HepG2 (cell line): ENCODE measurements at regions not wholly inside any gene's neighbourhood (a gene's known extent, or its start where the extent isn't known, plus 50 kb on each side); places are given as distances from the start of the nearest gene placed in this dataset.

Experiments
- ATAC-seq: fragments of 200-7000 bp; cut with Tn5 transposase; 3 replicates; pipeline ENCODE4 v1.9.1; 2020; ENCODE audit warnings: mild to moderate bottlenecking, moderate library complexity
- BruUV-seq: library from RNA; stranded (reverse); fragments of 400-500 nt; replicated peaks from 2 replicates; lab custom pipeline; 2021; lab: Mats Ljungman, UMichigan
- CTCF ChIA-PET: fragments of 300-600 bp; formaldehyde crosslinking; extraction: SDS; loops from one replicate; lab custom pipeline; 2021; ENCODE audit warnings: low total read pairs, inconsistent platforms, low intra/inter-chr PET ratio; lab: Yijun Ruan, JAX
- POLR2A ChIA-PET: fragments of 350-600 bp; sonication (Branson Sonifier 250); formaldehyde crosslinking; loops from one replicate; lab custom pipeline; 2020; ENCODE audit warnings: antibody characterized with exemption, inconsistent platforms; lab: Yijun Ruan, JAX
- DNase-seq: peaks from one replicate; pipeline ENCODE4 v3.0.0-alpha.2; 2015; ENCODE audit warnings: low spot score
- FAIRE-seq: peaks from 3 replicates; lab custom pipeline; 2011; peaks lifted over from hg19 to GRCh38; lab: Jason Lieb, UNC
- H2AFZ ChIP-seq: one replicate; pipeline ENCODE4 v1.6.1; 2011; ENCODE audit warnings: low read length, inconsistent platforms
- H3K27ac ChIP-seq: fragments of 300-600 bp; 3 replicates; pipeline ENCODE4 v1.8.0; 2011; ENCODE audit warnings: mixed run types, mild to moderate bottlenecking, mixed read lengths, low read length, inconsistent platforms; ENCODE audit not compliant: insufficient read depth; ENCODE audit errors: extremely low read length
- H3K27me3 ChIP-seq, 2 experiments: fragments of 200-600 bp in 1 of 2; 2 replicates in 1 of 2; 3 replicates in 1 of 2; pipeline versions ENCODE4 v1.6.0 to v1.8.0; 2011; ENCODE audit warnings: low read length in 2 of 2, mild to moderate bottlenecking in 2 of 2, moderate library complexity in 2 of 2, inconsistent platforms in 1 of 2; ENCODE audit not compliant: insufficient read depth in 2 of 2, control insufficient read depth in 1 of 2
- H3K36me3 ChIP-seq, 2 experiments: fragments of 200-600 bp in 1 of 2; replicated peaks in 1 of 2; 2 replicates in 1 of 2; 3 replicates in 1 of 2; pipeline versions ENCODE4 v1.5.1 to v1.8.0; 2011; ENCODE audit warnings: low read length in 2 of 2, inconsistent platforms in 1 of 2; ENCODE audit not compliant: insufficient read depth in 2 of 2, control insufficient read depth in 1 of 2
- H3K4me1 ChIP-seq: 2 replicates; pipeline ENCODE4 v1.5.1; 2012; ENCODE audit warnings: low read length, inconsistent platforms; ENCODE audit not compliant: insufficient read depth
- H3K4me2 ChIP-seq: 2 replicates; pipeline ENCODE4 v1.6.0; 2011; ENCODE audit warnings: low read depth, low read length, inconsistent platforms
- H3K4me3 ChIP-seq, 3 experiments: fragments of 200-600 bp in 1 of 3; sonication (generic), shearing (Covaris generic) in 1 of 3; replicated peaks in 1 of 3; 2 replicates each; pipeline ENCODE4 v1.5.1; 2011 to 2016; ENCODE audit warnings: low read length in 3 of 3, inconsistent platforms in 2 of 3, low read depth in 2 of 3, mild to moderate bottlenecking in 2 of 3, control low read depth in 1 of 3, mixed read lengths in 1 of 3; ENCODE audit not compliant: insufficient read depth in 1 of 3
- H3K79me2 ChIP-seq: one replicate; pipeline ENCODE4 v1.6.1; 2011; ENCODE audit warnings: low read length, inconsistent platforms; ENCODE audit not compliant: insufficient read depth
- H3K9ac ChIP-seq: 2 replicates; pipeline ENCODE4 v1.6.0; 2011; ENCODE audit warnings: mild to moderate bottlenecking, low read depth, low read length, inconsistent platforms; ENCODE audit not compliant: insufficient read depth
- H3K9me3 ChIP-seq: 2 replicates; pipeline ENCODE4 v1.5.1; 2012; ENCODE audit warnings: mild to moderate bottlenecking, low read length
- H4K20me1 ChIP-seq: 2 replicates; pipeline ENCODE4 v1.6.0; 2011; ENCODE audit warnings: inconsistent platforms, mild to moderate bottlenecking, low read length, moderate library complexity; ENCODE audit not compliant: insufficient read depth
- ZNF564 ChIP-seq: sonication (generic); formaldehyde crosslinking; IDR thresholded peaks from 2 replicates; pipeline ENCODE4 v1.8.1; 2023; ENCODE audit warnings: mild to moderate bottlenecking, missing genetic modification reagents
- in situ Hi-C: cut with HindIII; loops from 2 replicates; pipeline ENCODE4 v1.10.0; 2017; ENCODE audit warnings: low pct_unique_long_range_greater_than_20kb; ENCODE audit not compliant: extremely low pct_ligation_motif_present
- intact Hi-C: fragments of 100-400 bp; cut with micrococcal nuclease; formaldehyde crosslinking; loops from one replicate; pipeline ENCODE4 v1.10.0; 2022; ENCODE audit not compliant: unreplicated experiment
- TF ChIP-seq, protein P1 (sequence below): sonication (generic); formaldehyde crosslinking; IDR thresholded peaks from 2 replicates; pipeline ENCODE4 v1.5.1; 2020; ENCODE audit warnings: mild to moderate bottlenecking, missing genetic modification reagents, borderline replicate concordance
- TF ChIP-seq, protein P2 (sequence below): sonication (generic); formaldehyde crosslinking; IDR thresholded peaks from 2 replicates; pipeline ENCODE4 v1.5.1; 2020; ENCODE audit warnings: missing genetic modification reagents, mild to moderate bottlenecking, borderline replicate concordance
- TF ChIP-seq, protein P3 (sequence below): sonication (generic); formaldehyde crosslinking; IDR thresholded peaks from 2 replicates; pipeline ENCODE4 v1.8.1; 2023; ENCODE audit warnings: mild to moderate bottlenecking, missing genetic modification reagents

DNA sequence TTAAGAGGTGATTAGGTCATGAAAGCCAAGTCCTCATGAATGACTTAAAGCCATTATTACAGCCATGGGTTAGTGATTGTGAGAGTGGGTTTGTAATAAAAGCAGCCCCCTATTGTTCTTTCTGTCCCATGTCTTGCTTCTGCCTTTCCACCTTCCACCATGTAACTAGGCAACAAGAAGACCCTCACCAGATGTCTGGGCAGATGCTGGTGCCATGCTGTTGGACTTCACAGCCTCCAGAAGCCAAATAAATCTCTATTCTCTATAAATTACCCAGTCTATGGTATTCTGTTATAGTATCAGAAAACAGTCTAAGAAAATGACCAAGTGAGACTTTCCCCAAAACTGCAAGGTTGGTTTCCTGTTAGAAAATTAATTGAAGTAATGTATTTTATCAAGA is 460.3 kb upstream of the ADARB2 start:
- no peak overlapping the region for H3K4me2 ChIP-seq
- ChIA-PET POLR2A (no interaction called here), CTCF (no interaction called here)
- no peak for DNase-seq
- FAIRE-seq = no peak
- TF ChIP-seq ZNF564 (CRISPR knock-in tag) = peak; percentile 87; the same call in 1 of the 2 replicates
- TF ChIP-seq, protein P1, sequence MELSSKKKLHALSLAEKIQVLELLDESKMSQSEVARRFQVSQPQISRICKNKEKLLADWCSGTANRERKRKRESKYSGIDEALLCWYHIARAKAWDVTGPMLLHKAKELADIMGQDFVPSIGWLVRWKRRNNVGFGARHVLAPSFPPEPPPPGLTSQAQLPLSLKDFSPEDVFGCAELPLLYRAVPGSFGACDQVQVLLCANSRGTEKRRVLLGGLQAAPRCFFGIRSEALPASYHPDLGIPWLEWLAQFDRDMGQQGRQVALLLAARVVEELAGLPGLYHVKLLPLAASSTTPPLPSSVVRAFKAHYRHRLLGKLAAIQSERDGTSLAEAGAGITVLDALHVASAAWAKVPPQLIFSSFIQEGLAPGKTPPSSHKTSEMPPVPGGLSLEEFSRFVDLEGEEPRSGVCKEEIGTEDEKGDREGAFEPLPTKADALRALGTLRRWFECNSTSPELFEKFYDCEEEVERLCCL (CRISPR knock-in tag) = no peak
- TF ChIP-seq, protein P2, sequence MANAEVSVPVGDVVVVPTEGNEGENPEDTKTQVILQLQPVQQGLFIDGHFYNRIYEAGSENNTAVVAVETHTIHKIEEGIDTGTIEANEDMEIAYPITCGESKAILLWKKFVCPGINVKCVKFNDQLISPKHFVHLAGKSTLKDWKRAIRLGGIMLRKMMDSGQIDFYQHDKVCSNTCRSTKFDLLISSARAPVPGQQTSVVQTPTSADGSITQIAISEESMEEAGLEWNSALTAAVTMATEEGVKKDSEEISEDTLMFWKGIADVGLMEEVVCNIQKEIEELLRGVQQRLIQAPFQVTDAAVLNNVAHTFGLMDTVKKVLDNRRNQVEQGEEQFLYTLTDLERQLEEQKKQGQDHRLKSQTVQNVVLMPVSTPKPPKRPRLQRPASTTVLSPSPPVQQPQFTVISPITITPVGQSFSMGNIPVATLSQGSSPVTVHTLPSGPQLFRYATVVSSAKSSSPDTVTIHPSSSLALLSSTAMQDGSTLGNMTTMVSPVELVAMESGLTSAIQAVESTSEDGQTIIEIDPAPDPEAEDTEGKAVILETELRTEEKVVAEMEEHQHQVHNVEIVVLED (CRISPR knock-in tag) = no peak
- TF ChIP-seq, protein P3, sequence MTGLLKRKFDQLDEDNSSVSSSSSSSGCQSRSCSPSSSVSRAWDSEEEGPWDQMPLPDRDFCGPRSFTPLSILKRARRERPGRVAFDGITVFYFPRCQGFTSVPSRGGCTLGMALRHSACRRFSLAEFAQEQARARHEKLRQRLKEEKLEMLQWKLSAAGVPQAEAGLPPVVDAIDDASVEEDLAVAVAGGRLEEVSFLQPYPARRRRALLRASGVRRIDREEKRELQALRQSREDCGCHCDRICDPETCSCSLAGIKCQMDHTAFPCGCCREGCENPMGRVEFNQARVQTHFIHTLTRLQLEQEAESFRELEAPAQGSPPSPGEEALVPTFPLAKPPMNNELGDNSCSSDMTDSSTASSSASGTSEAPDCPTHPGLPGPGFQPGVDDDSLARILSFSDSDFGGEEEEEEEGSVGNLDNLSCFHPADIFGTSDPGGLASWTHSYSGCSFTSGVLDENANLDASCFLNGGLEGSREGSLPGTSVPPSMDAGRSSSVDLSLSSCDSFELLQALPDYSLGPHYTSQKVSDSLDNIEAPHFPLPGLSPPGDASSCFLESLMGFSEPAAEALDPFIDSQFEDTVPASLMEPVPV (CRISPR knock-in tag) = no peak
- ATAC-seq = no peak
- H3K79me2 ChIP-seq = no peaks in the 10 kb centered on the region
- H3K9ac ChIP-seq = no peak overlapping the region
- H3K4me1 ChIP-seq = no peaks in the 10 kb centered on the region
- intact Hi-C loops = no loop called here
- no peaks in the 10 kb centered on the region for H4K20me1 ChIP-seq
- in situ Hi-C loops = no loop called here
- no peaks in the 10 kb centered on the region for H3K36me3 ChIP-seq
- H2AFZ ChIP-seq = no peak overlapping the region
- no TSS peak for BruUV-seq
- peaks cover 24% of the 10 kb centered on the region for H3K9me3 ChIP-seq
- no peaks in the 10 kb centered on the region for H3K27me3 ChIP-seq
- H3K4me3 ChIP-seq = no peak overlapping the region
- no peak overlapping the region for H3K27ac ChIP-seq
